NB4 (cell line): ENCODE measurements at regions not wholly inside any gene's neighbourhood (a gene's known extent, or its start where the extent isn't known, plus 50 kb on each side); places are given as distances from the start of the nearest gene placed in this dataset.

ENCODE experiments used
- CTCF ChIP-seq: IDR thresholded peaks from one replicate; pipeline ENCODE4 v1.5.1; 2012; ENCODE audit warnings: low read depth, low read length
- MAX ChIP-seq: IDR thresholded peaks from 2 replicates; pipeline ENCODE4 v1.6.1; 2011; ENCODE audit warnings: low read depth, low read length
- MYC ChIP-seq: IDR thresholded peaks from 2 replicates; pipeline ENCODE4 v1.6.1; 2011; ENCODE audit warnings: low read depth, low read length
- POLR2A ChIP-seq: IDR thresholded peaks from 2 replicates; pipeline ENCODE4 v1.6.1; 2011; ENCODE audit warnings: mild to moderate bottlenecking; ENCODE audit not compliant: insufficient read length; ENCODE audit errors: extremely low read depth

GRCh38 chr15:39419651-39420050 lies 161.2 kb upstream of the THBS1 start:
- TF ChIP-seq CTCF = no peak
- TF ChIP-seq POLR2A = no peak
- no peak for TF ChIP-seq MAX
- TF ChIP-seq MYC = no peak
